Adrenal gland (tissue), 9 donors: ENCODE measurements at regions not wholly inside any gene's neighbourhood (a gene's known extent, or its start where the extent isn't known, plus 50 kb on each side); places are given as distances from the start of the nearest gene placed in this dataset.

Source experiments
- DNase-seq, 7 donors: peaks; one replicate each; pipeline ENCODE4 v3.0.0-alpha.2; 2019 to 2020
- H3K27ac ChIP-seq, 5 donors: fragments of 200-600 bp; sonication (generic) in 4 of 5; 1 replicate in 3 of 5; 2 replicates in 2 of 5; pipeline versions ENCODE4 v1.5.1 to v1.8.0; 2016 to 2020; ENCODE audit warnings: mild to moderate bottlenecking in 1 of 5
- H3K27me3 ChIP-seq: fragments of 200-600 bp; 2 replicates; pipeline ENCODE4 v1.8.0; 2021
- H3K36me3 ChIP-seq, 2 donors: fragments of 200-600 bp; replicated peaks in 1 of 2; 1 replicate in 1 of 2; 2 replicates in 1 of 2; pipeline versions ENCODE4 v1.5.1 to v1.8.0; 2018 to 2022
- H3K4me1 ChIP-seq, 2 donors: fragments of 200-600 bp; replicated peaks in 1 of 2; 1 replicate in 1 of 2; 2 replicates in 1 of 2; pipeline versions ENCODE4 v1.5.1 to v1.8.0; 2018 to 2021
- H3K4me3 ChIP-seq, 4 donors: fragments of 200-600 bp; sonication (generic) in 3 of 4; one replicate each; pipeline ENCODE4 v1.5.1; 2016 to 2018
- H3K9me3 ChIP-seq, 3 donors: fragments of 200-600 bp; sonication (generic) in 1 of 3; replicated peaks in 1 of 3; 1 replicate in 2 of 3; 2 replicates in 1 of 3; pipeline versions ENCODE4 v1.5.1 to v1.8.0; 2016 to 2021
- POLR2A ChIP-seq, 2 donors: fragments of 450-650 bp; IDR thresholded peaks; one replicate each; pipeline ENCODE4 v1.6.1; 2017; ENCODE audit warnings: antibody characterized with exemption in 2 of 2, mild to moderate bottlenecking in 2 of 2, moderate library complexity in 1 of 2
- WGBS, 4 donors: extraction: QIAGEN DNeasy Blood & Tissue Kit in 2 of 4; methylation state at CpG; one replicate each; pipeline versions ENCODE4 v1.1.5 to v1.1.7; 2013 to 2017; 5-methylcytosine and 5-hydroxymethylcytosine counted together
- intact Hi-C, 2 donors: fragments of 100-400 bp; cut with DNase I; formaldehyde crosslinking; loops; one replicate each; pipeline versions ENCODE4 v1.14.1 to v1.15.0; 2022 to 2023
- small RNA-seq, 2 donors: library from RNA; depleted of rRNA; stranded (forward); fragments of <200 nt; gene quantifications; one replicate each; pipeline ENCODE3, GENCODE V24; 2016
- TF ChIP-seq, protein P1 (sequence below), 6 experiments: fragments of 450-650 bp in 4 of 6; fragments of 200-600 bp in 2 of 6; sonication (generic) in 1 of 6; IDR thresholded peaks; 1 replicate in 5 of 6; 2 replicates in 1 of 6; pipeline versions ENCODE4 v1.5.1 to v1.8.0; 2016 to 2021; ENCODE audit warnings: antibody characterized with exemption in 6 of 6, mild to moderate bottlenecking in 2 of 6, moderate library complexity in 1 of 6
- donor health status: healthy with polysubstance abuse.
- donor health status: Bipolar disorder and iron deficiency.
- donor health status: DM: yes; HTN: yes; CAD: no.
- donor health status: DM: no; HTN: no; CAD: no.
- donor health status: DM: no; HTN: no; CAD: no.

- no peaks in the 10 kb centered on the region for H3K4me1 ChIP-seq
- TF ChIP-seq, protein P1, sequence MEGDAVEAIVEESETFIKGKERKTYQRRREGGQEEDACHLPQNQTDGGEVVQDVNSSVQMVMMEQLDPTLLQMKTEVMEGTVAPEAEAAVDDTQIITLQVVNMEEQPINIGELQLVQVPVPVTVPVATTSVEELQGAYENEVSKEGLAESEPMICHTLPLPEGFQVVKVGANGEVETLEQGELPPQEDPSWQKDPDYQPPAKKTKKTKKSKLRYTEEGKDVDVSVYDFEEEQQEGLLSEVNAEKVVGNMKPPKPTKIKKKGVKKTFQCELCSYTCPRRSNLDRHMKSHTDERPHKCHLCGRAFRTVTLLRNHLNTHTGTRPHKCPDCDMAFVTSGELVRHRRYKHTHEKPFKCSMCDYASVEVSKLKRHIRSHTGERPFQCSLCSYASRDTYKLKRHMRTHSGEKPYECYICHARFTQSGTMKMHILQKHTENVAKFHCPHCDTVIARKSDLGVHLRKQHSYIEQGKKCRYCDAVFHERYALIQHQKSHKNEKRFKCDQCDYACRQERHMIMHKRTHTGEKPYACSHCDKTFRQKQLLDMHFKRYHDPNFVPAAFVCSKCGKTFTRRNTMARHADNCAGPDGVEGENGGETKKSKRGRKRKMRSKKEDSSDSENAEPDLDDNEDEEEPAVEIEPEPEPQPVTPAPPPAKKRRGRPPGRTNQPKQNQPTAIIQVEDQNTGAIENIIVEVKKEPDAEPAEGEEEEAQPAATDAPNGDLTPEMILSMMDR (IDR thresholded peaks at IDR 0.05), result no peak
- TF ChIP-seq POLR2A (IDR thresholded peaks at IDR 0.05), result no peak
- intact Hi-C loops, result no loop called here
- H3K36me3 ChIP-seq, result no peaks in the 10 kb centered on the region
- WGBS, 4 donors, result 49 to 59% (median 56%) methylated on average over 4 of the region's 4 CpGs
- DNase-seq, result no peak
- no peak overlapping the region for H3K27ac ChIP-seq
- H3K9me3 ChIP-seq, result no peaks in the 10 kb centered on the region
- no peak overlapping the region for H3K4me3 ChIP-seq
- H3K27me3 ChIP-seq, result no peaks in the 10 kb centered on the region
These were observed 66.4 kb upstream of the SORCS1 start for GRCh38 chr10:107230887-107231286.

DNA sequence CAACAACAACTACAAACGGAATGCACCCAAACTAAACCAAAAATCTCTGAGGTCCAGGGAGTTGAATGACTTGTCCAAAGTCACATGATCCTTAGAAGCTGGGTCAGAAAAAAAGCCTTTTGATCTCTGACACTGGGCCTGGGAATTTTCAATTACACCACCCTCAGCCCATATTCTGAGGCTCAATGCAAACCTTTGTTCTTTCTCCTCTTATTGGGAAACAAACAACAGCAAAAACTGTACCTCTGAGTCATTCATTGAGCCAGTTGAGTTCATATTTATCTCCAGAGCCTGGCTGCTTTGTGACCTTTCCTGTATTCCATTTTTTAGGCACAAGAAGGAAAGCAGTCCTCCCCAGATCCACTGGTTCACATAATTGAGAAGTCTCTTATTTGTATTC is 51.2 kb upstream of the SORCS1 start:
- TF ChIP-seq POLR2A (IDR thresholded peaks at IDR 0.05), result no peak
- TF ChIP-seq, protein P1 (IDR thresholded peaks at IDR 0.05), result no peak
- H3K4me3 ChIP-seq, result no peak overlapping the region
- no peaks in the 10 kb centered on the region for H3K9me3 ChIP-seq
- no peaks in the 10 kb centered on the region for H3K36me3 ChIP-seq
- H3K27ac ChIP-seq, result no peak overlapping the region
- H3K4me1 ChIP-seq, result no peaks in the 10 kb centered on the region
- whole genome bisulfite sequencing, 4 donors, result 45 to 55% (median 48%) methylated on average over 1 of the region's 1 CpG
- intact Hi-C loops, result no loop called here
- H3K27me3 ChIP-seq, result no peaks in the 10 kb centered on the region
- no peak for DNase-seq

Small RNAs in the stretch of these regions (small RNA-seq; reads per million reads assigned to genes)
- gene AL390123.1 (0 reads per million in 2 donors), gene RNA5SP326 (0 reads per million in 2 donors), gene RNU5B-6P (0 reads per million in 2 donors), gene RNU6-839P (0 reads per million in 2 donors)
